Activated CD4-positive, alpha-beta T cell treated with anti-CD3 and anti-CD28 coated beads for 36 hours (primary cell): ENCODE measurements at regions not wholly inside any gene's neighbourhood (a gene's known extent, or its start where the extent isn't known, plus 50 kb on each side); places are given as distances from the start of the nearest gene placed in this dataset.
A peak's percentile ranks its signal among the peaks of the same experiment; 100 is the strongest.

ENCODE experiments used
- ATAC-seq: fragments of 200-7000 bp; cut with Tn5 transposase; one replicate; pipeline ENCODE4 v1.10.0; 2021; ENCODE audit warnings: mild to moderate bottlenecking, moderate library complexity
- CTCF ChIA-PET: fragments of 350-600 bp; sonication (Branson Sonifier 250); formaldehyde crosslinking; loops from one replicate; lab custom pipeline; 2021; ENCODE audit warnings: antibody characterized with exemption; lab: Charles Lee
- POLR2A ChIA-PET: fragments of 350-600 bp; sonication (Branson Sonifier 250); formaldehyde crosslinking; loops from one replicate; lab custom pipeline; 2021; ENCODE audit warnings: antibody characterized with exemption, inconsistent platforms; lab: Charles Lee
- DNase-seq: peaks from one replicate; pipeline ENCODE4 v3.0.0-alpha.2; 2020
- H3K27ac Mint-ChIP-seq: one replicate; pipeline ENCODE4 v1.8.0; 2021; ENCODE audit warnings: mixed read lengths
- H3K27me3 Mint-ChIP-seq: one replicate; pipeline ENCODE4 v1.8.0; 2021; ENCODE audit warnings: mixed read lengths
- H3K36me3 Mint-ChIP-seq: one replicate; pipeline ENCODE4 v1.8.0; 2021; ENCODE audit warnings: low read depth, mixed read lengths
- H3K4me1 Mint-ChIP-seq: one replicate; pipeline ENCODE4 v1.8.0; 2021; ENCODE audit warnings: mixed read lengths
- H3K4me3 Mint-ChIP-seq: one replicate; pipeline ENCODE4 v1.8.0; 2021; ENCODE audit warnings: mild to moderate bottlenecking, moderate library complexity, mixed read lengths
- H3K9me3 Mint-ChIP-seq: one replicate; pipeline ENCODE4 v1.8.0; 2021; ENCODE audit warnings: low read depth, mixed read lengths
- intact Hi-C, 2 experiments: fragments of 100-400 bp; cut with DNase I in 1 of 2; cut with micrococcal nuclease in 1 of 2; formaldehyde crosslinking; loops; one replicate each; pipeline versions ENCODE4 v1.14.2 to v1.15.1; 2022 to 2024; cut with DNase I, micrococcal nuclease

DNA sequence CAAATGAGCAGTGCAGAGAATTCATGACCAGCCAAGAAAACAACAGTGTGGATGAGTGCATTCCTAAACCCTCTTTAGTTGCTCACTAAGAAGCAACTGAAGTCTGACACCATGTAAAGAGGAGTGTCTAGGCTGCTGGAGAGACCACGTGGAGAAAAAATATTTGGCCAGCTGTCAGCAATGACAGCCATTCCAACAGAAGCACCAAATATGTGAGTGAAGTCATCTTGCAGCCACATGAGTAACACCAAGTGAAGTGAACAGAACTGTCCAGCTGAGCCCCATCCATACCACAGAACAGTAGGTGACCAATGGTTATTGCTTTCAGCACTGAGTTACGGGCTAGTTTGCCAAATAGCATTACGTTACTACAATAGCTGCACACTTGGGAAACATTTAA, 89.4 kb downstream of the TBXT start:
- CTCF ChIA-PET, result no interaction called here
- POLR2A ChIA-PET, result interaction anchor here (0.5 kb wide), 1 partner anchor 15 kb away, joined by 3 read pairs; no protein-coding TSS in a partner anchor
- Mint-ChIP-seq H3K27me3 (no peaks in the 10 kb centered on the region), H3K9me3 (no peaks in the 10 kb centered on the region), H3K27ac (no peak overlapping the region), H3K36me3 (no peaks in the 10 kb centered on the region), H3K4me3 (no peak overlapping the region), H3K4me1 (no peaks in the 10 kb centered on the region)
- intact Hi-C loops, result no loop called here
- DNase-seq (no peak), ATAC-seq (no peak)

DNA sequence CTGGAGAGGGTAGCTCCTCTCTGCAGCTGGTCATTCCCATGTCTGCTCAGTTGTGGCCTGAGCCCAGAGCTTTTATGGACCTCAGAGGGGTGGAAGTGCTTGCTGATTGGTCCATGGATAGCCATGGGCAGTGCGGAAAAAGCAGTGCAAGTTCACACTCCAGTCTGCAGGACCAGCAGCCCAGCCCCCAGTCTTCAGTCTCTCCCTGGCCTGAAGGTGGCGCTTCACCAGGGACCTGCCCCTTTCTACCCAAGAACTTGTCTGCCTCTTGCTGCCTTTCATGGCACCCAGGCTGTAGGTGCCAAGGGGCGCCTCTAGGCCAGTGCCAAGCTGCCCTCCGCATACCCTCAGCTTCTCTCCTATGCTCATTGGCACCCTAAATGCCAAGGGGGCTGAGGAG, 91.0 kb downstream of the TBXT start:
- ATAC-seq (no peak), DNase-seq (peak; percentile 10)
- ChIA-PET CTCF (interaction anchor here (0.5 to 1.3 kb wide), 4 partner anchors 13 to 125 kb away, joined by 3 to 4 read pairs (median 3); no protein-coding TSS in a partner anchor), POLR2A (no interaction called here)
- no peaks in the 10 kb centered on the region for H3K9me3 Mint-ChIP-seq
- intact Hi-C loops, result no loop called here
- no peak overlapping the region for H3K4me3 Mint-ChIP-seq
- H3K4me1 Mint-ChIP-seq, result no peaks in the 10 kb centered on the region
- H3K27me3 Mint-ChIP-seq, result no peaks in the 10 kb centered on the region
- H3K27ac Mint-ChIP-seq, result no peak overlapping the region
- H3K36me3 Mint-ChIP-seq, result no peaks in the 10 kb centered on the region

GRCh38 chr6:166075925-166076324, 91.7 kb downstream of the TBXT start:
- Mint-ChIP-seq H3K4me1 (no peaks in the 10 kb centered on the region), H3K9me3 (no peaks in the 10 kb centered on the region), H3K36me3 (no peaks in the 10 kb centered on the region), H3K27ac (no peak overlapping the region), H3K4me3 (no peak overlapping the region), H3K27me3 (no peaks in the 10 kb centered on the region)
- CTCF ChIA-PET, result interaction anchor here (1.3 kb wide), 2 partner anchors 14 to 17 kb away, joined by 3 read pairs; no protein-coding TSS in a partner anchor
- intact Hi-C loops, result no loop called here
- no peak for ATAC-seq
- DNase-seq, result no peak
- POLR2A ChIA-PET, result no interaction called here

GRCh38 chr6:166075186-166075585, 92.5 kb downstream of the TBXT start:
- no peak overlapping the region for H3K4me3 Mint-ChIP-seq
- CTCF ChIA-PET, result interaction anchor here (1.3 to 1.4 kb wide), 3 partner anchors 14 to 20 kb away, joined by 3 read pairs; no protein-coding TSS in a partner anchor
- no peaks in the 10 kb centered on the region for H3K36me3 Mint-ChIP-seq

GRCh38 chr6:166073082-166073481, 94.6 kb downstream of the TBXT start:
- Mint-ChIP-seq H3K4me1 (no peaks in the 10 kb centered on the region), H3K9me3 (peaks cover 9% of the 10 kb centered on the region), H3K27me3 (peaks cover 7% of the 10 kb centered on the region), H3K36me3 (no peaks in the 10 kb centered on the region), H3K4me3 (no peak overlapping the region), H3K27ac (no peak overlapping the region)
- POLR2A ChIA-PET, result no interaction called here
- intact Hi-C loops, result no loop called here
- no peak for ATAC-seq
- CTCF ChIA-PET, result no interaction called here
- DNase-seq, result no peak

More at GRCh38 chr6:166075186-166075585, 92.5 kb downstream of the TBXT start:
- intact Hi-C loops, result no loop called here
- POLR2A ChIA-PET, result no interaction called here
- H3K27me3 Mint-ChIP-seq, result peaks cover 1% of the 10 kb centered on the region
- H3K27ac Mint-ChIP-seq, result no peak overlapping the region
- peaks cover 3% of the 10 kb centered on the region for H3K9me3 Mint-ChIP-seq
- no peaks in the 10 kb centered on the region for H3K4me1 Mint-ChIP-seq
- DNase-seq, result no peak
- no peak for ATAC-seq

- Mint-ChIP-seq H3K27me3 (peaks cover 14% of the 10 kb centered on the region), H3K36me3 (no peaks in the 10 kb centered on the region), H3K4me1 (no peaks in the 10 kb centered on the region), H3K4me3 (no peak overlapping the region), H3K27ac (no peak overlapping the region), H3K9me3 (peaks cover 12% of the 10 kb centered on the region)
- CTCF ChIA-PET, result interaction anchor here (1.0 kb wide), 1 partner anchor 13 kb away, joined by 3 read pairs; no protein-coding TSS in a partner anchor
- ATAC-seq (no peak), DNase-seq (no peak)
- POLR2A ChIA-PET, result no interaction called here
- intact Hi-C loops, result no loop called here
These were observed 98.9 kb downstream of the TBXT start for GRCh38 chr6:166068768-166069167.

DNA sequence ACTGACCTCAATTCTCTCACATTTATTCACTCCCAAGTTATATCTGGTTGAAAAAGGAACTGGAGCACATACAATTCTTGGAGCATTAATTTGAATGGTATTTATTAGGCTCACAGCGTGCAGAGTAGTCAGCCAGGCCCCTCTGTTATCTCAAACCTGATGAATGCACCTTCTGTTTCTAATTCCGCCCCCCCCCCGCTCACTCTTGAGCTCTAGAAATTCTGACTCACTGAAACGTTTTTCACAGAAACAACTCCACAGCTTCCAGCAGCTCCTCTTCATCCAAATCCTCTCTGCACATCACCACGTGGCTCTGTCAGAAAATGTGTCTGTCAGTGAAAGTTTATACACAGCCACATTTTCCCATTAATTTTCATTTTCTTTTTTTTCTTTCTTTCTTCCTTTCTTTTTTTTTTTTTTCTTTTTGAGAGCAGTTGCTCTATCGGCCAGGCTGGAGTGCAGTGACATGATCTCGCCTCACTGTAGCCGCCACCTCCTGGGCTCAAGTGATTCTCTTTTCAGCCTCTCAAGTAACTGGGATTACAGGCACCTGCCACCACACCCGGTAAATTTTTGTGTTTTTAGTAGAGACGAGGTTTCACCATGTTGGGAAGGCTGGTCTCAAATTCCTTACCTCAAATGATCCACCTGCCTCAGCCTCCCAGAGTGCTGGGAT, 109.4 kb downstream of the TBXT start:
- Mint-ChIP-seq H3K27ac (no peak overlapping the region), H3K27me3 (peaks cover 6% of the 10 kb centered on the region), H3K4me1 (no peaks in the 10 kb centered on the region), H3K4me3 (no peak overlapping the region), H3K9me3 (peaks cover 16% of the 10 kb centered on the region), H3K36me3 (no peaks in the 10 kb centered on the region)
- intact Hi-C loops, result loop anchor here in 1 of 2 experiments (10.0 kb wide), 1 partner anchor 73 kb away; no protein-coding TSS in a partner anchor
- DNase-seq (no peak), ATAC-seq (no peak)
- CTCF ChIA-PET, result no interaction called here
- POLR2A ChIA-PET, result no interaction called here

- POLR2A ChIA-PET, result no interaction called here
These were observed 110.2 kb downstream of the TBXT start for GRCh38 chr6:166057431-166057830.

GRCh38 chr6:166056637-166057036, 111.0 kb downstream of the TBXT start:
- Mint-ChIP-seq H3K4me1 (no peaks in the 10 kb centered on the region), H3K27me3 (peaks cover 3% of the 10 kb centered on the region), H3K27ac (no peak overlapping the region), H3K4me3 (no peak overlapping the region), H3K9me3 (peaks cover 22% of the 10 kb centered on the region), H3K36me3 (no peaks in the 10 kb centered on the region)
- CTCF ChIA-PET, result no interaction called here
- POLR2A ChIA-PET, result no interaction called here
- DNase-seq (no peak), ATAC-seq (no peak)
- intact Hi-C loops, result loop anchor here in 1 of 2 experiments (10.0 kb wide), 1 partner anchor 72 kb away; no protein-coding TSS in a partner anchor

More at GRCh38 chr6:166057431-166057830, 110.2 kb downstream of the TBXT start:
- Mint-ChIP-seq H3K4me1 (no peaks in the 10 kb centered on the region), H3K27me3 (peaks cover 3% of the 10 kb centered on the region), H3K9me3 (peaks cover 19% of the 10 kb centered on the region), H3K36me3 (no peaks in the 10 kb centered on the region), H3K4me3 (no peak overlapping the region), H3K27ac (no peak overlapping the region)
- no peak for ATAC-seq
- CTCF ChIA-PET, result no interaction called here
- DNase-seq, result no peak
- intact Hi-C loops, result loop anchor here in 1 of 2 experiments (10.0 kb wide), 1 partner anchor 73 kb away; no protein-coding TSS in a partner anchor

- no peaks in the 10 kb centered on the region for H3K4me1 Mint-ChIP-seq
- peaks cover 3% of the 10 kb centered on the region for H3K27me3 Mint-ChIP-seq
- DNase-seq (no peak), ATAC-seq (no peak)
- CTCF ChIA-PET, result interaction anchor here (1.0 kb wide), 1 partner anchor 13 kb away, joined by 3 read pairs; no protein-coding TSS in a partner anchor
- H3K36me3 Mint-ChIP-seq, result no peaks in the 10 kb centered on the region
- intact Hi-C loops, result loop anchor here in 1 of 2 experiments (10.0 kb wide), 1 partner anchor 71 kb away; no protein-coding TSS in a partner anchor
- H3K4me3 Mint-ChIP-seq, result no peak overlapping the region
- peaks cover 22% of the 10 kb centered on the region for H3K9me3 Mint-ChIP-seq
- H3K27ac Mint-ChIP-seq, result no peak overlapping the region
- POLR2A ChIA-PET, result no interaction called here
These were observed 111.8 kb downstream of the TBXT start for GRCh38 chr6:166055801-166056200.

- H3K9me3 Mint-ChIP-seq, result peaks cover 24% of the 10 kb centered on the region
- POLR2A ChIA-PET, result no interaction called here
- intact Hi-C loops, result loop anchor here in 1 of 2 experiments (10.0 kb wide), 1 partner anchor 68 kb away; no protein-coding TSS in a partner anchor
- no peak for DNase-seq
- H3K36me3 Mint-ChIP-seq, result no peaks in the 10 kb centered on the region
- H3K27ac Mint-ChIP-seq, result no peak overlapping the region
- peaks cover 2% of the 10 kb centered on the region for H3K27me3 Mint-ChIP-seq
- no peak for ATAC-seq
- H3K4me3 Mint-ChIP-seq, result no peak overlapping the region
- CTCF ChIA-PET, result no interaction called here
- no peaks in the 10 kb centered on the region for H3K4me1 Mint-ChIP-seq
These were observed 114.8 kb downstream of the TBXT start for GRCh38 chr6:166052837-166053236.

GRCh38 chr6:166050559-166050958, 117.1 kb downstream of the TBXT start:
- Mint-ChIP-seq H3K9me3 (peaks cover 20% of the 10 kb centered on the region), H3K27ac (no peak overlapping the region), H3K27me3 (no peaks in the 10 kb centered on the region), H3K4me3 (no peak overlapping the region), H3K36me3 (no peaks in the 10 kb centered on the region), H3K4me1 (no peaks in the 10 kb centered on the region)
- intact Hi-C loops, result loop anchor here in 1 of 2 experiments (10.0 kb wide), 1 partner anchor 66 kb away; no protein-coding TSS in a partner anchor
- CTCF ChIA-PET, result interaction anchor here (0.7 kb wide), 1 partner anchor 55 kb away, joined by 3 read pairs; no protein-coding TSS in a partner anchor
- ATAC-seq (no peak), DNase-seq (no peak)
- POLR2A ChIA-PET, result no interaction called here
